ENCODE measurements at regions not wholly inside any gene's neighbourhood (a gene's known extent, or its start where the extent isn't known, plus 50 kb on each side); places are given as distances from the start of the nearest gene placed in this dataset.

DNA sequence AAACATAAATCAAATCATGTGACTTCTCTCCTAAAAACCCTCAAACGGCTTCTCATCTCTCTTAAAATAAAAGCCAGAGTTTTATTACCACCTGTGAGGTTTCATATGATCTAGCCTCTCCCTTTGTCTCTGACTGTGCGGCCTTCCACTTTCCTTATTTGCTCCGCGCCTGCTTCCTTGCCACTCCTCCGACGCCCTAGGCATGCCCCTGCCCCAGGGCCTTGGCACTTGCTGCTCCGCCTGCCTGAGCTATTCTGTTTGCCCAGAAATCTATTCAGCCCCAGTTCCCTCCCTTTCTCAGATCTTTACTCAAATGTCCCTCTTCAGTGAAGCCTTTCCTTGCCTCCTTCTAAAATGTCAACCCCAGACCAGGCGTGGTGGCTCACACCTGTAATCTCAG lies 57.5 kb upstream of the DISP3 start:
- TF ChIP-seq, protein P1, sequence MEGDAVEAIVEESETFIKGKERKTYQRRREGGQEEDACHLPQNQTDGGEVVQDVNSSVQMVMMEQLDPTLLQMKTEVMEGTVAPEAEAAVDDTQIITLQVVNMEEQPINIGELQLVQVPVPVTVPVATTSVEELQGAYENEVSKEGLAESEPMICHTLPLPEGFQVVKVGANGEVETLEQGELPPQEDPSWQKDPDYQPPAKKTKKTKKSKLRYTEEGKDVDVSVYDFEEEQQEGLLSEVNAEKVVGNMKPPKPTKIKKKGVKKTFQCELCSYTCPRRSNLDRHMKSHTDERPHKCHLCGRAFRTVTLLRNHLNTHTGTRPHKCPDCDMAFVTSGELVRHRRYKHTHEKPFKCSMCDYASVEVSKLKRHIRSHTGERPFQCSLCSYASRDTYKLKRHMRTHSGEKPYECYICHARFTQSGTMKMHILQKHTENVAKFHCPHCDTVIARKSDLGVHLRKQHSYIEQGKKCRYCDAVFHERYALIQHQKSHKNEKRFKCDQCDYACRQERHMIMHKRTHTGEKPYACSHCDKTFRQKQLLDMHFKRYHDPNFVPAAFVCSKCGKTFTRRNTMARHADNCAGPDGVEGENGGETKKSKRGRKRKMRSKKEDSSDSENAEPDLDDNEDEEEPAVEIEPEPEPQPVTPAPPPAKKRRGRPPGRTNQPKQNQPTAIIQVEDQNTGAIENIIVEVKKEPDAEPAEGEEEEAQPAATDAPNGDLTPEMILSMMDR (conservative IDR thresholded peaks at IDR 0.05; ENCODE audit: low read depth, low read length), result no peak
- no peak for TF ChIP-seq EZH2 (IDR thresholded peaks at IDR 0.05; ENCODE audit: borderline replicate concordance, low read depth, low read length, poor library complexity, severe bottlenecking)

All from A673 (cell line).